Transverse colon (tissue), 3 donors: ENCODE measurements at regions not wholly inside any gene's neighbourhood (a gene's known extent, or its start where the extent isn't known, plus 50 kb on each side); places are given as distances from the start of the nearest gene placed in this dataset.

Experiments used
- CTCF ChIP-seq, 5 experiments: fragments of 200-600 bp in 3 of 5; fragments of 450-650 bp in 2 of 5; sonication (generic) in 3 of 5; IDR thresholded peaks; 1 replicate in 2 of 5; 2 replicates in 3 of 5; pipeline ENCODE4 v1.5.1; 2016 to 2017; ENCODE audit warnings: antibody characterized with exemption in 5 of 5, inconsistent platforms in 3 of 5, mild to moderate bottlenecking in 2 of 5, moderate library complexity in 1 of 5
- POLR2A ChIP-seq: fragments of 450-650 bp; IDR thresholded peaks from one replicate; pipeline ENCODE4 v1.6.1; 2016; ENCODE audit warnings: antibody characterized with exemption, mild to moderate bottlenecking, moderate library complexity

- TF ChIP-seq CTCF (IDR thresholded peaks at IDR 0.05): no peak
- no peak for TF ChIP-seq POLR2A
Observed at GRCh38 chr12:42786400-42787148, 197.0 kb upstream of the PRICKLE1 start.
